ENCODE measurements at regions not wholly inside any gene's neighbourhood (a gene's known extent, or its start where the extent isn't known, plus 50 kb on each side); places are given as distances from the start of the nearest gene placed in this dataset.

DNA sequence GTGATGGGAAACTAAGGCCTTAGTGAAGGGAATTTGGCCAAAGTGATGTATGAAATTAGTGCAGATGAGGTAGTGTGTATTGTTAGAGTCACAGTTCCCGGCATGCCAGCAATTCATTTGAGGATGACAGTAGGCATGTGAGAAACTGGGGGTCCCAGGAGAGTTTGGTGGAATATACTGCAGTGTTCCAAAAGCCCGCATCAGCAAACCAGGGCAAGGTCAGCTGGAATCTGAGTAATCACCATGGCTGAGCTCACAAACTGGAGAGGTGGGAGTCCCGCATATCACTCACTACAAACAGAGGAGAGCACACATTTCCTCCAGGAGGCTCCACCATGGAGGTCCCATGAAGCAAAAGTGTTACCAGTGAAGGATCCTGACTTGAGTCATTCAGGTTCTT is 740.7 kb downstream of the TNS3 start:
- Histone ChIP-seq H3K27ac (ENCODE audit: low read depth, low read length) (no peak overlapping the region), H3K4me1 (ENCODE audit: control insufficient read depth in 5 of 5, insufficient read depth in 5 of 5, low read length in 5 of 5) (peaks cover 0 to under 1% (median 0%) of the 10 kb centered on the region in 5 donors), H3K4me3 (ENCODE audit: low read depth in 1 of 5, low read length in 5 of 5) (no peak overlapping the region), H3K27me3 (ENCODE audit: control insufficient read depth in 5 of 5, insufficient read depth in 4 of 5, low read length in 5 of 5) (no peaks in the 10 kb centered on the region), H3K36me3 (ENCODE audit: control insufficient read depth in 5 of 5, insufficient read depth in 5 of 5, low read length in 5 of 5) (no peaks in the 10 kb centered on the region), H3K9ac (ENCODE audit: low read length in 5 of 5) (no peak overlapping the region), H3K9me3 (ENCODE audit: control insufficient read depth in 5 of 5, low read length in 5 of 5) (peaks cover 0 to 4% (median 0%) of the 10 kb centered on the region in 5 donors)

DNA sequence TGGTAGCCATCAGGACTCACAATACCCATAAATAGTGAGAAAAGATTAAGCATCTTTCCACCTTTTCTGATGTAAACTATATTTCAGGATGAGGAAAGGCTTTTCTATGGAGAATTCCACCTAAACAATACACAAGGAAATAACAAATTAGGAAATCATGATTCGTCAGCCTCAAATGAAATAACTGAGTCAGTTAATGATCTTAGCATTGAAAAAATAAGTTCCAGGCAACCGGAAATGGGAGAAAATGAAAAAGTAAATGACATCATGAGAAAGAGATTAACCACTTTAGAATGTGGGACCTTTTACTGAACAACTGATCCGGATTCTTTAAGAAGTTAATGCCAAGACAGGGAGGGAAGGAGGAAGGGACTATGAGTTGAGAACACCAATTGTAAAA is 742.3 kb downstream of the TNS3 start:
- no peaks in the 10 kb centered on the region for H3K36me3 ChIP-seq (ENCODE audit: control insufficient read depth in 5 of 5, insufficient read depth in 5 of 5, low read length in 5 of 5)
- no peak overlapping the region for H3K4me3 ChIP-seq (ENCODE audit: low read depth in 1 of 5, low read length in 5 of 5)
- peaks cover 0 to 4% (median 0%) of the 10 kb centered on the region in 5 donors for H3K9me3 ChIP-seq (ENCODE audit: control insufficient read depth in 5 of 5, low read length in 5 of 5)
- no peaks in the 10 kb centered on the region for H3K27me3 ChIP-seq (ENCODE audit: control insufficient read depth in 5 of 5, insufficient read depth in 4 of 5, low read length in 5 of 5)
- H3K27ac ChIP-seq (ENCODE audit: low read depth, low read length), result no peak overlapping the region
- H3K9ac ChIP-seq (ENCODE audit: low read length in 5 of 5), result no peak overlapping the region
- H3K4me1 ChIP-seq (ENCODE audit: control insufficient read depth in 5 of 5, insufficient read depth in 5 of 5, low read length in 5 of 5), result peaks cover 0 to 7% (median 0%) of the 10 kb centered on the region in 5 donors

DNA sequence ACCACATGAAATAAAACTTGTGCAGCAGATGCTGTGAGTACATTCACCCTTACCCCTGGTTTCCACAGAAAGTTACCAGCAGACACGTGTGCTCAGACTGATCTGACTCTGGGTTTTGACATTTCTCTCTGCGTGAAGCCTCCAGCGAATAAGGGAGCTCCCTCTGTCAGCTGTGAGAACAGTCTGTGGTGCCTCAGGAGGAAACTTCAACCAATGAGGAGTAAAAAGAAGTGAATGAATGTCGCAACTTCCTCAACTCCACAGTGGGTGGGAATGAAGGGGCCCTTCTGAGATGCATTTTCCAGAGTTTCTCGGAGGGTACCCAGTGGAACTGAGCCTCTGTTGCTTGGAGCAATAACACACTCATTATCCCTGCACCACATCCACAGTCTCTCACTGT is 743.4 kb downstream of the TNS3 start:
- Histone ChIP-seq H3K4me1 (ENCODE audit: control insufficient read depth in 5 of 5, insufficient read depth in 5 of 5, low read length in 5 of 5) (peaks cover 0 to 7% (median 0%) of the 10 kb centered on the region in 5 donors), H3K9ac (ENCODE audit: low read length in 5 of 5) (no peak overlapping the region), H3K27me3 (ENCODE audit: control insufficient read depth in 5 of 5, insufficient read depth in 4 of 5, low read length in 5 of 5) (no peaks in the 10 kb centered on the region), H3K27ac (ENCODE audit: low read depth, low read length) (no peak overlapping the region), H3K4me3 (ENCODE audit: low read depth in 1 of 5, low read length in 5 of 5) (no peak overlapping the region), H3K36me3 (ENCODE audit: control insufficient read depth in 5 of 5, insufficient read depth in 5 of 5, low read length in 5 of 5) (no peaks in the 10 kb centered on the region), H3K9me3 (ENCODE audit: control insufficient read depth in 5 of 5, low read length in 5 of 5) (peaks cover 0 to 4% (median 0%) of the 10 kb centered on the region in 5 donors)

DNA sequence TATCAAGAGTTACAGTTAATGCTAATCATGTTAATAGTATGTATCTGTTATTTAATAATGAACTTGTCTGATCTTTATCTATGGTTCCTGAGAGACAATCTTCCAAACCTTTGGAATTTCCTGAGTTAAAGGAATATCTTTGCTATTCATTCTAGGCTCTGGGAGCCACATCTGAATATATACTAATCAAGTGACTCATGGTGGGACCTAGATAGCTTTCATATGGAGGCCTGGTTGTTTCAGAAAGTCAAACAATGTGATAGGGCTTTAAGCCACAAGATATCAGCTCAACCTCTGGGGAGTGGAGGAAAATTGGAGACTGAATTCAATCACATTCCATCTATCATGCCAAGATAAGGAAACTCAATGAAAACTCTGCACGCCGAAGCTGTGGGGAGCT is 746.4 kb downstream of the TNS3 start:
- H3K27ac ChIP-seq (ENCODE audit: low read depth, low read length), result no peak overlapping the region

DNA sequence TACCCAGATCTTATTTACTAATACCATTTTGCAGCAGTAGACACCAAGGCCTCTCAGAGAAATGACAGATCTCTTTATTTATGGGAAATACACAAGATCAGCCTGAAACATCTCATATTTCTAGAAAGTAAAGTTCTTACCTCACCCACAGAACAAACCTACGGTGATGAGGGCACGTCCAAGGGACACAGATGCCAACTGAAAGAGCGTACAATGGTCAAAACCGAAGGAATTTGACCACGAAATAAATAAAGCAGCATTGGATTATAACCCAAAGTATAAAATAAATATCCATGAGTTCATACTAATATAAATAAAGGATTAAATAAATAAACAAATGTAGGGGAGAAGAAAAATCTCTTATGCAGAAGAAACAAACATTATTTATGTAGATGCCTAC is 747.0 kb downstream of the TNS3 start:
- Histone ChIP-seq H3K36me3 (ENCODE audit: control insufficient read depth in 5 of 5, insufficient read depth in 5 of 5, low read length in 5 of 5) (no peaks in the 10 kb centered on the region), H3K27me3 (ENCODE audit: control insufficient read depth in 5 of 5, insufficient read depth in 4 of 5, low read length in 5 of 5) (no peaks in the 10 kb centered on the region), H3K27ac (ENCODE audit: low read depth, low read length) (no peak overlapping the region), H3K4me1 (ENCODE audit: control insufficient read depth in 5 of 5, insufficient read depth in 5 of 5, low read length in 5 of 5) (peaks cover 0 to 7% (median 0%) of the 10 kb centered on the region in 5 donors), H3K9me3 (ENCODE audit: control insufficient read depth in 5 of 5, low read length in 5 of 5) (peaks cover 0 to 4% (median 0%) of the 10 kb centered on the region in 5 donors), H3K9ac (ENCODE audit: low read length in 5 of 5) (no peak overlapping the region), H3K4me3 (ENCODE audit: low read depth in 1 of 5, low read length in 5 of 5) (no peak overlapping the region)

More for the DNA sequence above, 746.4 kb downstream of the TNS3 start:
- Histone ChIP-seq H3K27me3 (ENCODE audit: control insufficient read depth in 5 of 5, insufficient read depth in 4 of 5, low read length in 5 of 5) (no peaks in the 10 kb centered on the region), H3K4me3 (ENCODE audit: low read depth in 1 of 5, low read length in 5 of 5) (no peak overlapping the region), H3K36me3 (ENCODE audit: control insufficient read depth in 5 of 5, insufficient read depth in 5 of 5, low read length in 5 of 5) (no peaks in the 10 kb centered on the region), H3K4me1 (ENCODE audit: control insufficient read depth in 5 of 5, insufficient read depth in 5 of 5, low read length in 5 of 5) (peaks cover 0 to 7% (median 0%) of the 10 kb centered on the region in 5 donors), H3K9ac (ENCODE audit: low read length in 5 of 5) (no peak overlapping the region), H3K9me3 (ENCODE audit: control insufficient read depth in 5 of 5, low read length in 5 of 5) (peaks cover 0 to 4% (median 0%) of the 10 kb centered on the region in 5 donors)

DNA sequence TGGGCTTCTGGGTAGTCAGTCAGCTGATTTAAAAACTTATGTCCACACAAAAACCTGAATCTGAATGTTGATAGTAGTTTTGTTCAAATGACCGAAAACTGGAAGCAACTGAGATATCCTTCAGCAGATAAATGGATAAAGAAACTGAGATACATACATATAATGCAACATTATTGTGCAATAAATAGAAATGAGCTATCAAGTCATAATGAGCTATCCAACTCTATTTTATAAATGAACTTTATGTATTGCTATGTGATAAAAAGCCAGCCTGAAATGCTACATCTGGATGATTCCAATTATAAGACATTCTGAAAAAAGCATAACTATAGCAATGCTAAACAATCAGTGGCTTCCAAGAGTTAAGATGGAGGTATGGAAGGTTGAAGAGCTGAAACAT is 748.7 kb downstream of the TNS3 start:
- Histone ChIP-seq H3K9ac (ENCODE audit: low read length in 5 of 5) (no peak overlapping the region), H3K9me3 (ENCODE audit: control insufficient read depth in 5 of 5, low read length in 5 of 5) (peaks cover 0 to 3% (median 0%) of the 10 kb centered on the region in 5 donors), H3K36me3 (ENCODE audit: control insufficient read depth in 5 of 5, insufficient read depth in 5 of 5, low read length in 5 of 5) (no peaks in the 10 kb centered on the region), H3K4me3 (ENCODE audit: low read depth in 1 of 5, low read length in 5 of 5) (no peak overlapping the region), H3K27ac (ENCODE audit: low read depth, low read length) (no peak overlapping the region), H3K27me3 (ENCODE audit: control insufficient read depth in 5 of 5, insufficient read depth in 4 of 5, low read length in 5 of 5) (no peaks in the 10 kb centered on the region), H3K4me1 (ENCODE audit: control insufficient read depth in 5 of 5, insufficient read depth in 5 of 5, low read length in 5 of 5) (peaks cover 0 to 7% (median 0%) of the 10 kb centered on the region in 5 donors)

DNA sequence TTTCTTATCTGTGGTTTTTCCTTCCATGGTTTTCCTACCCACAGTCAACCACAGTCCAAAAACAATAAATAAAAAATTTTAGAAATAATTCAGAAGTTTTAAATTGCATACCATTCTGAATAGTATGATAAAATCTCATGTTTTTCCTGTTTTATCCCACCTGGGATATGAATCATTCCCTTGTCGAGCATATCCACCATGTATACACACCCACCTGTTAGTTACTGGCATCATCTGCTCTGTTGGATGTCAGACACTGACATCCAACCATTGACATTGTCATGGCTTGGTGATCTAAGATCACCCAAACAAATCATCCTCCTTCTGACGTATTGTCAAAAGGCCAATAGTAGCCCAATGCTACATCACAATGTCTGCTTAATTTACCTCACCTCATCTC is 749.8 kb downstream of the TNS3 start:
- no peak overlapping the region for H3K27ac ChIP-seq (ENCODE audit: low read depth, low read length)
- peaks cover 0 to 10% (median 4%) of the 10 kb centered on the region in 5 donors for H3K9me3 ChIP-seq (ENCODE audit: control insufficient read depth in 5 of 5, low read length in 5 of 5)
- no peak overlapping the region for H3K9ac ChIP-seq (ENCODE audit: low read length in 5 of 5)
- no peaks in the 10 kb centered on the region for H3K27me3 ChIP-seq (ENCODE audit: control insufficient read depth in 5 of 5, insufficient read depth in 4 of 5, low read length in 5 of 5)
- peaks cover 0 to 7% (median 0%) of the 10 kb centered on the region in 5 donors for H3K4me1 ChIP-seq (ENCODE audit: control insufficient read depth in 5 of 5, insufficient read depth in 5 of 5, low read length in 5 of 5)
- no peaks in the 10 kb centered on the region for H3K36me3 ChIP-seq (ENCODE audit: control insufficient read depth in 5 of 5, insufficient read depth in 5 of 5, low read length in 5 of 5)
- H3K4me3 ChIP-seq (ENCODE audit: low read depth in 1 of 5, low read length in 5 of 5), result no peak overlapping the region

DNA sequence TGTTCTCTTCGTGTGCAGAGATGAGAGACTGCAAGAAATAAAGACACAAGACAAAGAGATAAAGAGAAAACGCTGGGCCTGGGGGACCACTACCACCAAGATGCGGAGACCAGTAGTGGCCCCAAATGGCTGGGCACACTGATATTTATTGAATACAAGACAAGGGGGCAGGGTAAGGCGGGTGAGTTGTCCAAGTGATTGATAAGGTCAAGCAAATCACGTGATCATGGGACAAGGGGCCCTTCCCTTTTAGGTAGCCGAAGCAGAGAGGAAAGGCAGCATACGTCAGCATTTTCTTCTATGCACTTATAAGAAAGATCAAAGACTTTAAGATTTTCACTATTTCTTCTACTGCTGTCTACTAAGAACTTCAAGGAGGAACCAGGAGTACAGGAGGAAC is 762.1 kb downstream of the TNS3 start:
- Histone ChIP-seq H3K9me3 (ENCODE audit: control insufficient read depth in 5 of 5, low read length in 5 of 5) (peaks cover 2 to 20% (median 10%) of the 10 kb centered on the region in 5 donors), H3K4me3 (ENCODE audit: low read depth in 1 of 5, low read length in 5 of 5) (peak overlapping the region in 1 of 5 donors; percentile 24), H3K36me3 (ENCODE audit: control insufficient read depth in 5 of 5, insufficient read depth in 5 of 5, low read length in 5 of 5) (no peaks in the 10 kb centered on the region), H3K4me1 (ENCODE audit: control insufficient read depth in 5 of 5, insufficient read depth in 5 of 5, low read length in 5 of 5) (no peaks in the 10 kb centered on the region), H3K9ac (ENCODE audit: low read length in 5 of 5) (no peak overlapping the region), H3K27ac (ENCODE audit: low read depth, low read length) (no peak overlapping the region), H3K27me3 (ENCODE audit: control insufficient read depth in 5 of 5, insufficient read depth in 4 of 5, low read length in 5 of 5) (no peaks in the 10 kb centered on the region)

DNA sequence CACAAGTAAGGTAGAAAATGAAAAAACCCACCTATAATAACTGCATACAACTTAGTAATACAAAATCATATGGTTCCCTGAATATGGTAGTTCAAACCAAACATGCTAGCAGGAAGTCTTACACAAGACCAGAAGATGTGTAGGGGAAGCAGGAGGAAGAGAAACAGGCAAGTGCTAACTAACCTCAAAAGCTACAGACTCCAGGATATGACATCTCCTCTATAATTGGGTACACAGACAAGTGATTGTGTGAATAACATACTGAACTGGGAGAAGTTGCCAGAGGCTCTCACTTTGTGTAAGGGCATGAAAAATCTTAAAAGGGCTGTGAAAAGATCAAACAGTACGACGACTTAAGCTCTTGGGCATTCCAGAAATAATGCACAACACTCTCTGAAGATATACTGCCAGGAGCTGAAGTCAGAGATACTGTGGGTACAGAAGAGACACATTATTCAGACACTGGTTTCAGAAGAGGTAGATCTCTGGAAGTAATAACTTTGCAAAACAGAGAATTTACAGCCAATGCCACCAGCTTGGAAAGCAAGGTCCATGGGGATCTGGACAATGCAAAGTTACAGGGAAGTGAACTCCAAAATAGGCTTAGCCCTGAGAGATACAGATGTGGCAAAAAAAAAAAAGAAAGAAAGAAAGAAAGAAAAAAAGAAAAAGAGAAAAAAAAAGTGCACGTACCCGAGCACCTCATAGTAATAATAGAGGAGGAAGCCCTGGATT is 767.2 kb downstream of the TNS3 start:
- no peak overlapping the region for H3K27ac ChIP-seq (ENCODE audit: low read depth, low read length)
- H3K4me3 ChIP-seq (ENCODE audit: low read depth in 1 of 5, low read length in 5 of 5), result no peak overlapping the region
- peaks cover 0 to 8% (median 0%) of the 10 kb centered on the region in 5 donors for H3K4me1 ChIP-seq (ENCODE audit: control insufficient read depth in 5 of 5, insufficient read depth in 5 of 5, low read length in 5 of 5)
- H3K9ac ChIP-seq (ENCODE audit: low read length in 5 of 5), result no peak overlapping the region
- peaks cover 0 to 7% (median 0%) of the 10 kb centered on the region in 5 donors for H3K27me3 ChIP-seq (ENCODE audit: control insufficient read depth in 5 of 5, insufficient read depth in 4 of 5, low read length in 5 of 5)
- peaks cover 0 to 16% (median 5%) of the 10 kb centered on the region in 5 donors for H3K9me3 ChIP-seq (ENCODE audit: control insufficient read depth in 5 of 5, low read length in 5 of 5)
- H3K36me3 ChIP-seq (ENCODE audit: control insufficient read depth in 5 of 5, insufficient read depth in 5 of 5, low read length in 5 of 5), result no peaks in the 10 kb centered on the region

DNA sequence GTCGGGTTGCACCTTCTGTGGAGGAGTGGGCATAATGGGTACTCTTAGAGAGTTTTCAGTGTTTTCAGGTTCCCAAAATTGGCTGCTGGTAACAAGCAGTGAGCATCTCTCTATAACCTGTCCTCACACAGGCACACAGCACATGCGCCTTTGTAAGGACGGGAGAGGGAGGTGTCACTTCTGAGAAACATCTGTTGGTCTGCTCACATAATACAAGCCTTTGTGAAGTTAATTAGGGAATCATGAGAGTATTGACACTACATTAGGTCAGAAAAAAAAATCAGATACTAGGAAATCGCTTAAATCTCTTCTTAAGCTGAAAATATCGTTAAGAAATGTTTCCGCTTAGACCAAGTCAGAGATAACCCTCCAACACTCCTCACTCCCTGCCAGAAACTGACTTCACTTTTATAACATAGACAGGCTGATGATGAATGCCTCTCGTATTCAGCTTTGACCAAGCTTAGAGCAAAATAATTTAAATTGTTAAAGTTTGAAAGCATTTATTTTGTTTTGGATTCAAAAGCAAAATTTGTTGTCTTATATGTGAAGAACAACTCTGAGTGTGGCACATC is 769.7 kb downstream of the TNS3 start:
- H3K4me3 ChIP-seq (ENCODE audit: low read depth in 1 of 5, low read length in 5 of 5), result peak overlapping the region in 1 of 5 donors; percentile 9
- H3K27ac ChIP-seq (ENCODE audit: low read depth, low read length), result peak overlapping the region; percentile 38
- H3K36me3 ChIP-seq (ENCODE audit: control insufficient read depth in 5 of 5, insufficient read depth in 5 of 5, low read length in 5 of 5), result no peaks in the 10 kb centered on the region
- H3K27me3 ChIP-seq (ENCODE audit: control insufficient read depth in 5 of 5, insufficient read depth in 4 of 5, low read length in 5 of 5), result peaks cover 0 to 7% (median 0%) of the 10 kb centered on the region in 5 donors
- peaks cover 0 to 9% (median 0%) of the 10 kb centered on the region in 5 donors for H3K4me1 ChIP-seq (ENCODE audit: control insufficient read depth in 5 of 5, insufficient read depth in 5 of 5, low read length in 5 of 5)
- peaks cover 0 to 10% (median 3%) of the 10 kb centered on the region in 5 donors for H3K9me3 ChIP-seq (ENCODE audit: control insufficient read depth in 5 of 5, low read length in 5 of 5)
- H3K9ac ChIP-seq (ENCODE audit: low read length in 5 of 5), result no peak overlapping the region
